Neural cell (in vitro differentiated cells): ENCODE measurements at regions not wholly inside any gene's neighbourhood (a gene's known extent, or its start where the extent isn't known, plus 50 kb on each side); places are given as distances from the start of the nearest gene placed in this dataset.

ENCODE experiments used
- H2AFZ ChIP-seq: fragments of 200-600, 300-800 bp; sonication (generic), shearing (Covaris generic); 2 replicates; pipeline ENCODE4 v1.6.0; 2014; ENCODE audit warnings: low read depth, mild to moderate bottlenecking, antibody characterized with exemption, low read length, moderate library complexity
- H3F3A ChIP-seq: fragments of 200-600 bp; shearing (Covaris generic); 2 replicates; pipeline ENCODE4 v1.6.1; 2016; ENCODE audit warnings: mild to moderate bottlenecking, moderate library complexity, mixed read lengths, antibody characterized with exemption, low read length; ENCODE audit not compliant: insufficient read depth, poor library complexity, severe bottlenecking
- H3K27ac ChIP-seq: fragments of 200-600, 300-800 bp; sonication (generic), shearing (Covaris generic); 2 replicates; pipeline ENCODE4 v1.5.1; 2014; ENCODE audit warnings: mild to moderate bottlenecking, low read length, moderate library complexity
- H3K27me3 ChIP-seq: fragments of 300-800, 200-600 bp; sonication (generic), shearing (Covaris generic); 2 replicates; pipeline ENCODE4 v1.6.0; 2014; ENCODE audit warnings: mild to moderate bottlenecking, low read depth, low read length, moderate library complexity; ENCODE audit not compliant: insufficient read depth
- H3K36me3 ChIP-seq: fragments of 300-800, 200-600 bp; sonication (generic), shearing (Covaris generic); 2 replicates; pipeline ENCODE4 v1.5.1; 2014; ENCODE audit warnings: mild to moderate bottlenecking, antibody characterized with exemption, low read length, moderate library complexity; ENCODE audit not compliant: insufficient read depth
- H3K4me2 ChIP-seq: fragments of 300-800, 200-600 bp; sonication (generic), shearing (Covaris generic); 2 replicates; pipeline ENCODE4 v1.6.0; 2014; ENCODE audit warnings: mild to moderate bottlenecking, low read length
- H3K4me3 ChIP-seq: fragments of 300-800, 200-600 bp; sonication (generic), shearing (Covaris generic); 2 replicates; pipeline ENCODE4 v1.5.1; 2014; ENCODE audit warnings: mild to moderate bottlenecking, low read length, moderate library complexity
- H3K79me2 ChIP-seq: fragments of 200-600 bp; shearing (Covaris generic); replicated peaks from 2 replicates; pipeline ENCODE4 v1.6.0; 2014; ENCODE audit warnings: mild to moderate bottlenecking, low read length, moderate library complexity; ENCODE audit not compliant: insufficient read depth
- H3K9ac ChIP-seq: fragments of 300-800, 200-600 bp; sonication (generic), shearing (Covaris generic); 2 replicates; pipeline ENCODE4 v1.6.1; 2016; ENCODE audit warnings: mild to moderate bottlenecking, low read length, mixed read lengths
- H3K9me2 ChIP-seq: fragments of 200-600 bp; shearing (Covaris generic); 2 replicates; pipeline ENCODE4 v1.6.1; 2016; ENCODE audit warnings: mild to moderate bottlenecking, low read length, mixed read lengths; ENCODE audit not compliant: insufficient read depth
- H3K9me3 ChIP-seq: fragments of 200-600, 300-800 bp; sonication (generic), shearing (Covaris generic); 2 replicates; pipeline ENCODE4 v1.6.1; 2016; ENCODE audit warnings: mild to moderate bottlenecking, mixed run types, low read length, moderate library complexity, mixed read lengths
- H4K20me1 ChIP-seq: fragments of 200-600 bp; shearing (Covaris generic); 2 replicates; pipeline ENCODE4 v1.6.1; 2016; ENCODE audit warnings: mild to moderate bottlenecking, mixed run types; ENCODE audit not compliant: insufficient read depth
- CTCF ChIP-seq: fragments of 450-650 bp; IDR thresholded peaks from 2 replicates; pipeline ENCODE4 v1.5.1; 2014; ENCODE audit warnings: antibody characterized with exemption, mild to moderate bottlenecking, moderate library complexity; ENCODE audit not compliant: poor library complexity, severe bottlenecking
- EP300 ChIP-seq: fragments of 450-650 bp; conservative IDR thresholded peaks from 2 replicates; pipeline ENCODE4 v1.6.1; 2014; ENCODE audit warnings: antibody characterized with exemption, mild to moderate bottlenecking, moderate library complexity; ENCODE audit not compliant: poor library complexity, severe bottlenecking
- EZH2 ChIP-seq: fragments of 200-600, 300-800 bp; shearing (Covaris generic), sonication (generic); IDR thresholded peaks from 2 replicates; pipeline ENCODE4 v1.6.1; 2014; ENCODE audit warnings: antibody characterized with exemption, low read length, borderline replicate concordance, mild to moderate bottlenecking; ENCODE audit not compliant: insufficient read depth, poor library complexity, severe bottlenecking
- MXI1 ChIP-seq: fragments of 450-650 bp; conservative IDR thresholded peaks from 2 replicates; pipeline ENCODE4 v1.6.1; 2014; ENCODE audit warnings: antibody characterized with exemption, mild to moderate bottlenecking; ENCODE audit not compliant: poor library complexity, severe bottlenecking
- POLR2AphosphoS5 ChIP-seq: IDR thresholded peaks from 2 replicates; pipeline ENCODE4 v1.6.1; 2012
- RAD21 ChIP-seq: fragments of 450-650 bp; conservative IDR thresholded peaks from 2 replicates; pipeline ENCODE4 v1.6.1; 2014; ENCODE audit warnings: antibody characterized with exemption, mild to moderate bottlenecking, moderate library complexity
- REST ChIP-seq: IDR thresholded peaks from 2 replicates; pipeline ENCODE4 v1.6.1; 2012; ENCODE audit warnings: borderline replicate concordance
- SMC3 ChIP-seq: fragments of 450-650 bp; conservative IDR thresholded peaks from 2 replicates; pipeline ENCODE4 v1.6.1; 2014; ENCODE audit warnings: antibody characterized with exemption, mild to moderate bottlenecking, moderate library complexity; ENCODE audit not compliant: poor library complexity
- TAF1 ChIP-seq: IDR thresholded peaks from 2 replicates; pipeline ENCODE4 v1.6.1; 2012; ENCODE audit warnings: low read depth

GRCh38 chr10:4256971-4257370, 472.0 kb upstream of the KLF6 start:
- no peaks in the 10 kb centered on the region for H4K20me1 ChIP-seq
- no peaks in the 10 kb centered on the region for H3K9me2 ChIP-seq
- no peak overlapping the region for H3K9ac ChIP-seq
- no peak overlapping the region for H3K27ac ChIP-seq
- no peaks in the 10 kb centered on the region for H3K27me3 ChIP-seq
- no peaks in the 10 kb centered on the region for H3K79me2 ChIP-seq
- no peak overlapping the region for H2AFZ ChIP-seq
- no peaks in the 10 kb centered on the region for H3K9me3 ChIP-seq
- H3F3A ChIP-seq: no peaks in the 10 kb centered on the region
- H3K4me2 ChIP-seq: no peak overlapping the region
- TF ChIP-seq POLR2AphosphoS5 (no peak), CTCF (no peak), TAF1 (no peak), EZH2 (no peak), EP300 (no peak)
- H3K36me3 ChIP-seq: no peaks in the 10 kb centered on the region
- no peak overlapping the region for H3K4me3 ChIP-seq

GRCh38 chr10:4255751-4256150, 470.7 kb upstream of the KLF6 start:
- no peaks in the 10 kb centered on the region for H3K9me3 ChIP-seq
- H3K9me2 ChIP-seq: no peaks in the 10 kb centered on the region
- TF ChIP-seq EP300 (no peak), POLR2AphosphoS5 (no peak), SMC3 (no peak), REST (no peak), EZH2 (no peak), MXI1 (no peak), RAD21 (no peak), CTCF (no peak), TAF1 (no peak)
- no peaks in the 10 kb centered on the region for H3K79me2 ChIP-seq
- H3K27ac ChIP-seq: no peak overlapping the region
- no peak overlapping the region for H2AFZ ChIP-seq
- no peaks in the 10 kb centered on the region for H4K20me1 ChIP-seq
- H3K9ac ChIP-seq: no peak overlapping the region
- no peaks in the 10 kb centered on the region for H3F3A ChIP-seq
- no peaks in the 10 kb centered on the region for H3K27me3 ChIP-seq
- H3K4me2 ChIP-seq: no peak overlapping the region
- no peaks in the 10 kb centered on the region for H3K36me3 ChIP-seq
- no peak overlapping the region for H3K4me3 ChIP-seq
